NT2/D1 (cell line): ENCODE measurements at regions not wholly inside any gene's neighbourhood (a gene's known extent, or its start where the extent isn't known, plus 50 kb on each side); places are given as distances from the start of the nearest gene placed in this dataset.

Experiments used
- SUZ12 ChIP-seq: IDR thresholded peaks from 2 replicates; pipeline ENCODE4 v1.6.1; 2011; ENCODE audit not compliant: insufficient read length, insufficient read depth; ENCODE audit errors: extremely low read depth
- YY1 ChIP-seq: IDR thresholded peaks from 2 replicates; pipeline ENCODE4 v1.6.1; 2011; ENCODE audit not compliant: insufficient read length, insufficient read depth

DNA sequence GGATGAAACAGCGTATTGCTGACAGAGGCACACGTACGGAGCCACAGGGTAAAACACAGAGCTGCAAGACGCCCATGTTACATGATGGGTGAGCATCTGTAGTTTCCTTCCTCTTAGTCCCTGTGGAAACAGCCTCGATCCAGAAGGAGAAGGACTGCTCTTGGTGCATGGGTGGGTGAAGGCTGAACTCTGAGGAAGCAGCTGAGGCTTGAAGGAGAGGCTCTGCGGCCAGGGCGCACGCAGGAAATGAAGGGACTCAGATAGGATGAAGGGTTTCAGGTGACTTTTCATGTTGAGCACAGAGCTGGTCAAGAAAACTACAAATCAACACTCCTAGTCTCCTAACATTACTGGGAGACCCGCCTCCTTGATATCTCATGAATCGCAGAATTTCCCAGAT, 65.7 kb upstream of the ADA2 start:
- no peak for TF ChIP-seq SUZ12
- TF ChIP-seq YY1 = no peak
